ENCODE measurements at regions not wholly inside any gene's neighbourhood (a gene's known extent, or its start where the extent isn't known, plus 50 kb on each side); places are given as distances from the start of the nearest gene placed in this dataset.
"Not testable (repeated sequence)": the region's sequence is repeated elsewhere in the genome, so short reads cannot be mapped to it uniquely, and the experiment has no call there.

DNA sequence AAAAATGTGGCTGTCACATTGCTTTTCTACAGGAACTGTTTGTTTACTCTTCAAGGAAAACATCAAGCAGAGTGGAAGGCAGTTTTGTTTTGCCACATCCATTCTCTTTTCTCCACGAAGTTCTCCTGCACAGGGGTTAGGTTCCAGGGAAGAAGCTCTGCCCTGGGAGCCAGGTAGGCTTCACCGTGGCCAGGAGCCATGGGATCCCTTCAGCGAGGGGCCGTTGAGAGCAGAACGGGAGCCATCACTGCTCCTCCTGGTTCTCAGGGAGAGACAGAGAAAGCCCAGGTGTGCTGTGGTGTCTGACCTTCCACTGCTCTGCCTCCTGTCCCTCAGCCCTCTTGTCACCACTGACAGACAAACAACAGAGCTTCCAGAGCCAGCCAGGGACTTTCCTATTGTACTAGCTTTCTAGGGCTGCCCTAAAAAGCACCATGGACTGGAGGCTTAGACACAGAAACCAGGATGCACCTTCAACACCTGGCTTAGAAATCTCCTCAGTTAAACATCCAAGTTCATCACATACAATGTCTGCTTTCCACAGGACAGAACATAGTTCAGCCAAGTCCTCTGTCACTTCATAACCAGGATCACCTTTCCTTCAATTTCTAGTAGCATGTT lies 75.6 kb upstream of the SLC22A23 start:
- Mint-ChIP-seq H3K4me1 (no peaks in the 10 kb centered on the region), H3K27me3 (peaks cover 17% of the 10 kb centered on the region), H3K27ac (no peak overlapping the region), H3K36me3 (ENCODE audit: low read depth) (no peaks in the 10 kb centered on the region), H3K4me3 (no peak overlapping the region), H3K9me3 (no peaks in the 10 kb centered on the region)
- ATAC-seq (replicated peaks): no peak

DNA sequence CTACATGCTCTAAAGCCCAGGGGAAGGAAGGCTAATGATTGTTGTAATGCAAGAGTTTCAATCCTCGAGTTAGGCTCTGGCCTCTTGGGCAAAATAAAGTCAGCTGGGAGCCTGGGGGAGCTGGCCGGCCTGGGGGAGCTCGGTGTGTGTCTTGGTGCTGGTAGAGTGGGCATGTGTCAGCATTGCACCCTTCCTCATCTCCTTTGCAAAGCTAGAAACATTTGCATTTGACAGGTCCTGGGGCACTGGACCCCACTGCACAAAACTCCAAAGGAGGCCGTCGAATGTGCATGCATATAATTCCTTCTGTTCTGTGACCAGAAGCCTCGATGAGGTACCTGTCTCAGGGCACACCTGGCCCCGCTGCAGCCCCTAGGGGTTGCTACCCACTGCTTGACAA lies 74.6 kb upstream of the SLC22A23 start:
- H3K36me3 Mint-ChIP-seq (ENCODE audit: low read depth): no peaks in the 10 kb centered on the region
- H3K27me3 Mint-ChIP-seq: peaks cover 21% of the 10 kb centered on the region
- no peaks in the 10 kb centered on the region for H3K9me3 Mint-ChIP-seq
- H3K4me1 Mint-ChIP-seq: no peaks in the 10 kb centered on the region
- ATAC-seq (replicated peaks): no peak
- H3K4me3 Mint-ChIP-seq: no peak overlapping the region
- H3K27ac Mint-ChIP-seq: no peak overlapping the region

DNA sequence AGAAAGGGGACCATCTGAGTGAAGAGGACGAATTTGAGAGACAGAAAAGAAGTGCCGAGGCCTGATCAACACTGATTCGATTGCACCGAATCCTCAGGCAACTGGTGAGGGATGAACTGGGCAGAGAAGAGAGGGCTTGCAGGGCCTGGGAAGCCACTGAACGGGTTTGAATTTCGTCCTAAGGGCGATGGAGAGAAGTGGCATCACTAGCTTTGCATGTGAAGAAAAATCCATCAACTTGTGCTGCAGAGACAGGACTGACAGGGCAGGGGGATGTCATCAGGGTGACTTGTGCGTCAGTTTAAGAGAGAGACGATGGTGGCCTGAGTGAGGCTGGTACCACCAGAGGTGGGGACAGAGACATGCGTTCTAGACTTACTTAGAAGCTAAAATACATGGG lies 73.7 kb upstream of the SLC22A23 start:
- Mint-ChIP-seq H3K36me3 (ENCODE audit: low read depth) (no peaks in the 10 kb centered on the region), H3K27me3 (peaks cover 25% of the 10 kb centered on the region), H3K4me1 (no peaks in the 10 kb centered on the region), H3K27ac (peak overlapping the region; percentile 23), H3K9me3 (no peaks in the 10 kb centered on the region), H3K4me3 (no peak overlapping the region)
- no peak for ATAC-seq (replicated peaks)

DNA sequence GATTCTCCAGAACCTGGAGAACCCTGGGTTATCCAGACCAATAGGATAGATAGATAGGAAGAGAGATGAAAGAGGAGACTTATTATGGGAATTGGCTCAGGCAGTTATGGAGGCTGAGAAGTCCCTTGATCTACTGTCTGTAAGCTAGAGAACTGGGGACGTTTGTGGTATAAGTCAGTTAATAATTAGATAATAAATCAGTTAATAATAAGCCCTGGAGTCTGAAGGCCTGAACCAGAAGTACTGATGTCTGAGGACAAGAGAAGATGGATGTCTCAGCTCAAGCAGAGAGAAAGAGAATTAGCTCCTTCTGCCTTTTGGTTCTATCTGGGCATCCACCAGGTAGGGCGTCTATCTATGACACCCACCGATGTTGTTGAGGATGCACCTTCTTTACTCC lies 72.9 kb upstream of the SLC22A23 start:
- H3K27ac Mint-ChIP-seq: no peak overlapping the region
- H3K4me1 Mint-ChIP-seq: no peaks in the 10 kb centered on the region
- H3K4me3 Mint-ChIP-seq: no peak overlapping the region
- no peak for ATAC-seq (replicated peaks)
- no peaks in the 10 kb centered on the region for H3K9me3 Mint-ChIP-seq
- peaks cover 22% of the 10 kb centered on the region for H3K27me3 Mint-ChIP-seq
- no peaks in the 10 kb centered on the region for H3K36me3 Mint-ChIP-seq (ENCODE audit: low read depth)

DNA sequence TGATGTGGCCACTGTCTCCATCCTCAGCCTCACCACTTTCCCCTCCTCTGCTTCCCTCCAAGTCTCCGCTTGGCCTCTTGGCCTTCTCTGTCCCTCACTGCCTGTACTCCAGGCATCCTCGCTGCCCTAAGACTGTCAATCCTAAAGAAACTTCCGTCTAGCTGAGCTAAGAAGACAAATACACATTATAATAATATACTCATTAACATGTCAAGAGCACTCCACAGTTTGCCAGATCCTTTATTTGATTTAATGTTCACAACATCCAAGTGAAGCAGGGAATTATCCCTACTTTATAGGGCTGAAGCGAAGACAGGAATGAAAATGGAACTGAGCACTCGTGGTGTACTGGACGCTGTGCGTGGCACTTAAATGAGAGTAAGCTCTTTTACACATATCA lies 72.4 kb upstream of the SLC22A23 start:
- Mint-ChIP-seq H3K9me3 (no peaks in the 10 kb centered on the region), H3K4me3 (no peak overlapping the region), H3K27ac (no peak overlapping the region), H3K4me1 (no peaks in the 10 kb centered on the region), H3K36me3 (ENCODE audit: low read depth) (no peaks in the 10 kb centered on the region), H3K27me3 (peaks cover 23% of the 10 kb centered on the region)
- ATAC-seq (replicated peaks): no peak

DNA sequence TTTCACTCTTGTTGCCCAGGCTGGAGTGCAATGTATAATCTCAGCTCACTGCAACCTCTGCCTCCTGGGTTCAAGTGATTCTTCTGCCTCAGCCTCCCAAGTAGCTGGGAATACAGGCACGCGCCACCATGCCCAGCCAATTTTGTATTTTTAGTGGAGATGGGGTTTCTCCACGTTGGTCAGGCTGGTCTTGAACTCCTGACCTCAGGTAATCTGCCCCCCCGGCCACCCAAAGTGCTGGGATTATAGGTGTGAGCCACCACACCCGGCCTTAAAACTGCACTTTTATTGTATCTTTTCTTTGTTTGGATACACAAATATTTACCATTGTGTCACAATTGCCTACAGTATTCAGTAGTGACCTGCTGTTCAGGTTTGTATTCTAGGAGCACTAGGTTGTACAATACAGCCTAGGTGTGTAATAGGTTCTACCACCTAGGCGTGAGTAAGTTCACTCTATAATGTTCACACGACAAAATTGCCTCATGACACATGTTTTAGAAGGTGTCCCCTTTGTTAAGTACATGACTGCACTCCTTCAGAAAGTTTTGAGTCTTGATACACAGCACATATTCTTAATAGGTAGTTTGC lies 71.3 kb upstream of the SLC22A23 start:
- H3K27ac Mint-ChIP-seq; H3K9me3 Mint-ChIP-seq; H3K4me3 Mint-ChIP-seq; ATAC-seq (replicated peaks); H3K36me3 Mint-ChIP-seq (ENCODE audit: low read depth); H3K4me1 Mint-ChIP-seq: not testable (repeated sequence)
- peaks cover 23% of the 10 kb centered on the region for H3K27me3 Mint-ChIP-seq

DNA sequence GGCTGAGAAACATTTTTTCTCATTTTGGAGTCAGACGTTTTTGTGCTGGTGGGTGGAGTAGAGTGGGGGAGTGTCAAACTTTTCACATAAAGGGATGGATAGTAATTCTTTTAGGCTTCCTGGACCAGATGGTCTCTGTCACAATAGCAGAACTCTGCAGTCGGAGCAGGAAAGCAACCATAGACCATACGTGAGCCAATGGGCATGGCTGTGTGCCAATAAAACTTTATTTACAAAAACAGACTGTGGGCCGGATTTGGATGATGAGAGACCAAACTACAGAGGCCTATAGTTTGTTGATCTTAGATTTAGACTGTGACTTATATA lies 70.8 kb upstream of the SLC22A23 start:
- Mint-ChIP-seq H3K9me3 (no peaks in the 10 kb centered on the region), H3K27me3 (peaks cover 20% of the 10 kb centered on the region), H3K4me1 (no peaks in the 10 kb centered on the region), H3K4me3 (no peak overlapping the region), H3K36me3 (ENCODE audit: low read depth) (no peaks in the 10 kb centered on the region), H3K27ac (no peak overlapping the region)
- no peak for ATAC-seq (replicated peaks)

DNA sequence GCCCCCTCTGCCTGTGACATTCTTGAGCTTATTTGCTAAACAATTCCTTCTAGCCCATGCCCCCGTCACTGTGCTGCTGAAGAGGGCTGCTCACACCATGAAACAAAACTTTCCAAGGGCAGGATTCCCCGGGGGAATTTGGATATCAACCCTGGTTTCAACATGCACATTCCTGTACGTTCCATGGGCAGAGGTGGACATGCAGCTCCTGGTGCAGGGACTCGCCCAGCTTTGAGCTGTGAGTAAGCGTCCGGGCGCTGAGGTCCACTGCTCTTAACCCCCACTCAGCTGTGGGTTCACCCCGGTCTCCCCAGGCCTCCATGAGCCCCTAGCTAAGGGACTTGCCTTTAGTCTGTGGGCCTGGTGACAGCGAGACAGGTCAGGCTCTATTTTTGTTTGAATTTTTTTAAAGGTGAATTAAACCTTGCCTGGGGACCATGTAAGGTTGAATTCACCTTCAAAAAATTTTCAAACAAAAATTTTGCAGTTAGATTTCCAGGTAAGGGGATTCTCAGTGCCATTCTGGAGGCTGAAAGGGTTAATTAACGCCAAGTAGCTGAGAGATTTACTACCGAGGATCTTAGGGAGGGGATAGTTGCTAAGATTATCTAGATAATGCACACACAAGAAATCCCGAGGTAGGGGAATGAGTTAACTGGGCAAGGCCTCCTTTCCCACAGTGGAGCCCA lies 70.3 kb upstream of the SLC22A23 start:
- Mint-ChIP-seq H3K27me3 (peaks cover 20% of the 10 kb centered on the region), H3K36me3 (ENCODE audit: low read depth) (no peaks in the 10 kb centered on the region), H3K9me3 (no peaks in the 10 kb centered on the region), H3K27ac (no peak overlapping the region), H3K4me3 (no peak overlapping the region), H3K4me1 (no peaks in the 10 kb centered on the region)
- ATAC-seq (replicated peaks): no peak

DNA sequence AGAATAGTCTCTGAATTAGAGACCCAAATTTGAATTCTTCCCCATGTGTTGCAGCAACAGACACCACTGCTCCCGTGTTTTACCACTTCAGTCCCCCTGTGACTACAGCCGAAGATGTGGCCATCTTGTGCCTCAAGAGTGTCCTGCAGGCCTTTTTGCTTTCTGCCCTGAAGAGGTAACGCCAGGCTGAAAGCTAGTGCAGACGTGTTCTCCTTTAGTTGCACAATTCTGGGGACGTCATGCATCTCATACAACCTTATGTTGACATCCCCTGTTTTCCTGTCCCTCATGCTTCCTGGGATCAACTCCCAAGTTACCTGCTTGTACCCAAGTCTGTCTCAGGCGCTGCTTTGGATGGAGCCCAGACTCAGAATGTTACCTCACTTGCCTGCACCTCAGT lies 69.1 kb upstream of the SLC22A23 start:
- Mint-ChIP-seq H3K36me3 (ENCODE audit: low read depth) (no peaks in the 10 kb centered on the region), H3K27ac (no peak overlapping the region), H3K9me3 (no peaks in the 10 kb centered on the region), H3K4me1 (no peaks in the 10 kb centered on the region), H3K4me3 (no peak overlapping the region), H3K27me3 (peaks cover 26% of the 10 kb centered on the region)
- no peak for ATAC-seq (replicated peaks)

DNA sequence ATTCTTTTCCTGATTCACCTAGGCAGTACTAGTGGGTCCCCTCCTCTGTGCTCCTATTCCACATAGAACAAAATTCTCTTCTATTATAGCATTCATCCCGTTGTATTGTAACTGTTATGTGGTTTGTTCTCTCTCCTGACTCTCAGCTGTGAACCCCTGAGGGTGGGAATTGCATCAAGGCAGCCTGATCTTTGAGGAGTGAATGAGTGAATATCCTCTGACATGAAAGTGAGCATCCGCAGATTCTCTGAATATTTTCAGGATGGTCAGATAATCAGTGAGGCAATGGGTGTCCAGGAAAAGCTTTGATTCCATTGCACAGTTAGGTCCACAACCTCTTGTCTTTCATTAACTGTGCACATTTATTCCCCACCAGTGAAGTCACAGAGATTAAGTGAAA lies 67.6 kb upstream of the SLC22A23 start:
- no peaks in the 10 kb centered on the region for H3K36me3 Mint-ChIP-seq (ENCODE audit: low read depth)
- no peaks in the 10 kb centered on the region for H3K4me1 Mint-ChIP-seq
- no peaks in the 10 kb centered on the region for H3K9me3 Mint-ChIP-seq
- H3K4me3 Mint-ChIP-seq: no peak overlapping the region
- no peak overlapping the region for H3K27ac Mint-ChIP-seq
- peaks cover 25% of the 10 kb centered on the region for H3K27me3 Mint-ChIP-seq
- no peak for ATAC-seq (replicated peaks)

DNA sequence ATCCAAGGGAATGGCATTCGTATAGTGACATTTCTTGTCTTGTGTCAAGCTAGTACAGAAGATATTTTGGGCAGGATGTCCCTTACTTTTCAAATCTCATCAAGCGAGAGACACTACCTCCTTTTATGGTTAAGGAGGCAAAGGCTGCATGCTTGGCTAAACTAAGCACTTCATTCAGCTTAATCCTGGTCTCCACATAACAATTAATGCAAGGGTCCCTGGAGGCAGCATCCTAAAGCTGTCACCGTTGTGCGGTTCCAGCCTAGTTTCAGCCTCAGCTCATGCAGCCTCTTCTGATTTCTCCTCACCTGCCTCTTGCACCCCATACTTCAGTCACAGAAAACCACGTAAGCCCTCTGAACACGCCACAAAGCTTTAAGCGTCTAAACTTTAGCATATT lies 67.1 kb upstream of the SLC22A23 start:
- Mint-ChIP-seq H3K9me3 (no peaks in the 10 kb centered on the region), H3K27me3 (peaks cover 25% of the 10 kb centered on the region), H3K27ac (no peak overlapping the region), H3K36me3 (ENCODE audit: low read depth) (no peaks in the 10 kb centered on the region), H3K4me1 (no peaks in the 10 kb centered on the region), H3K4me3 (no peak overlapping the region)
- ATAC-seq (replicated peaks): no peak

DNA sequence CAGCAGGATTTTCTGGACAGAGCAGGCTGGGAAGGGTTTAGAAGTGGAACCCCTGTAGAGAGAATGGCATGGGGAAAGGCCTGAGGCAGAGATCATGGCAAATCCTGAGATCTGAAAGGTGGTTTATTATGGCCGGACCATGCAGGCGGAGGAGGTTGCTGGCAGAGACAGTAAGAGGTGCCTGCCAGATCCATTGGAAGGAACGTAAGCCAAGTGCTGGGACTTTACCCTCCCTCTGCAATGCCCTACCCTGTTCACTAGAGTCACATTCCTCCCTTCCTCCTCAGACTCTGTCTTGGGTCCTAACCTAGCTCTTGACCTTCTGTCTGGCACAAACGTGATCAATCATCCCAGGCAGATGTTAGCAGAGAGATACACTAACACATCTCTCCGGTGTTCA lies 66.4 kb upstream of the SLC22A23 start:
- Mint-ChIP-seq H3K9me3 (no peaks in the 10 kb centered on the region), H3K36me3 (ENCODE audit: low read depth) (no peaks in the 10 kb centered on the region), H3K27me3 (peaks cover 29% of the 10 kb centered on the region), H3K4me3 (no peak overlapping the region), H3K27ac (no peak overlapping the region), H3K4me1 (no peaks in the 10 kb centered on the region)
- ATAC-seq (replicated peaks): no peak

DNA sequence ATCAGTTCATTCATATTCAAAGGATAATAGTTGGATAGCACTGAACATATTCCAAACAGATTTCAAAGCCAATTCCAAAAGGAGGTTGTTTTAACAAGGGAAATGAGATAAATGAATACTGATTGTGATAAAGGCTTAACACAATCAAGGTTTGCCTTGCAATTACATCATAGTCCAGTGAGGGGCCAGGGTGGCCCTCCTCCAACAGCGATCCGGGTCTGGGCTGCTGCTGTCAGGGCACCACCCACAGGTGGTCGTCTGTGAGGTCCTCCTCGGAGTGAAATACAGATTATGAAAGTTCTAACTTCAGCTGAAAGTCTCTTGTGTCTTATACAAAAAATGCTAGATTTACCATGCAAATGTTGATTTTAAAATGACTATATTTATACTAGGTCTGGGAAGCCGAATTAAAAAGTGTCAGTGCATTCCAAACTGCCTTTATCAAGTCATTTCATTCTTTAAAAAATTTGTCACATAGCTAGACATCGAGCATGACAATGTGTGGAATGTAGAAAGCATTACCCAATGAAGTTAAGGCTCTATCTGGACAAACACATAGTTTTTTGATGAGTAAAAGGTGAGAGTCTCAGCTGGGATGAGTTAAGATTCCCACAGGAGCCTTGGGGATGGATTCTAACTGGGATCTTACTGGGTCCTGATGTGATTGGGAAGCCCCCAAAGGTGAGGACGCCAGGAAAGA lies 65.9 kb upstream of the SLC22A23 start:
- H3K27me3 Mint-ChIP-seq: peaks cover 31% of the 10 kb centered on the region
- H3K4me3 Mint-ChIP-seq: no peak overlapping the region
- H3K9me3 Mint-ChIP-seq: no peaks in the 10 kb centered on the region
- ATAC-seq (replicated peaks): no peak
- H3K36me3 Mint-ChIP-seq (ENCODE audit: low read depth): no peaks in the 10 kb centered on the region
- H3K27ac Mint-ChIP-seq: no peak overlapping the region
- no peaks in the 10 kb centered on the region for H3K4me1 Mint-ChIP-seq

DNA sequence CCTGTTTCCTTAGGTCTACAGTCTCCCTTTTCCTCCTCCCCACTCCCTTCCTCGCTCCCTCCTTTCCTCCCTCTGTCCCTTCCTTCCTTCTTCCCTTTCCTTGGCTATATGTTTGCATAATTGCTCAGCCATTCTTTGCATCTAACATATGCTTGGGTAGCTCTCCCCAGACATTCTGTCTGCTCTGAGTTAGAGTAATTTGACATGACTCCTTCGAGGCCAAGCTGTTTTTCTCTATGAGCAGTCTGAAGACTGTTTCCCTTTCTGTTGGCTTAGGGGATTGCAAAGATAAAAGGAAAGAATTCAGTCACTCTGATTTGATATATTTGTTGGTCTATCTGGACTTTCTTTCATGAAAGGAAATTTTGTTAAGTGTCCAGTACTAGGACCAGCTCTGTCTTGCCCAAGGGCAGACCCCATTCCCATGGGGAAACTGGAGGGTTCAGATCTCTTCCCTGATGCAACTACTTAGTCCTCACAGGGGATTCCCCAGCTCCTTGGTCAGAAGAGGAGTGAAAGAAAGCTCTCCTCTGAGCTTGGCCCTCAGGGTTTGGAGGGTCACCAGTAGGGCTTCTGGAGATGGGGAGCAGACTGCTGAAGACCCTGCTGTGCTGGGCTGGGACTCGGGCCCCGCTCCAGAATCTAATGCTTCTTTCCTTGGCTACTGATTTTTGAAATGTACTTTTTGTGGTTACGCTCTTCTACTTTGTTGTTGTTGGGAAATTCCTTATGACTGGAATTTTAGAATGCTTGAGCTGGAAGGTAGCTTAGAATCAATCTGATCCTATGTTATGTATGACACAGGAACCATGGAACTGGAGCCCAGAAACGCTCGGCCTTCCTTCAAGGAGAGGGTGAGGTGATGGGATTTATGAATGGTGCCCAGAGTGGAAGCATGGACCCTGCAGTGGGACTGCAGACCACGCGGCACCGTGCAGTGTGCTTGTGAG lies 63.7 kb upstream of the SLC22A23 start:
- ATAC-seq (replicated peaks): no peak
- Mint-ChIP-seq H3K27me3 (peaks cover 22% of the 10 kb centered on the region), H3K4me1 (no peaks in the 10 kb centered on the region), H3K27ac (no peak overlapping the region), H3K9me3 (no peaks in the 10 kb centered on the region), H3K4me3 (no peak overlapping the region), H3K36me3 (ENCODE audit: low read depth) (no peaks in the 10 kb centered on the region)

Data from activated T-helper 17 cell treated with anti-CD3 and anti-CD28 coated beads, Interleukin-2, amount 50 U/mL, for 72 hours (primary cell).